ENCODE measurements at regions not wholly inside any gene's neighbourhood (a gene's known extent, or its start where the extent isn't known, plus 50 kb on each side); places are given as distances from the start of the nearest gene placed in this dataset.

- no peak overlapping the region for H2AFZ ChIP-seq (ENCODE audit: low read depth, low read length, poor library complexity, severe bottlenecking)
Observed at GRCh38 chr5:107103522-107103921, 567.2 kb downstream of the EFNA5 start.

More at GRCh38 chr5:107103522-107103921, 567.2 kb downstream of the EFNA5 start:
- no peak overlapping the region for H3K4me2 ChIP-seq (ENCODE audit: low read length)
- ChIA-PET POLR2A (no interaction called here), RAD21 (ENCODE audit: low non-redundant PET in 1 of 2, low total read pairs in 2 of 2, uncharacterized antibody in 2 of 2, unreplicated experiment in 2 of 2) (no interaction called here), CTCF (no interaction called here)
- no peaks in the 10 kb centered on the region for H3K4me1 ChIP-seq (ENCODE audit: control insufficient read depth in 1 of 2, insufficient read depth in 2 of 2, low read length in 2 of 2)
- no peaks in the 10 kb centered on the region for H3K27me3 ChIP-seq (ENCODE audit: insufficient read depth, low read length)
- no peak overlapping the region for H3K27ac ChIP-seq (ENCODE audit: low read depth, low read length)
- H3K9me2 ChIP-seq (ENCODE audit: insufficient read depth): no peaks in the 10 kb centered on the region
- intact Hi-C loops (cut with micrococcal nuclease): no loop called here
- no peak overlapping the region for H3K9ac ChIP-seq (ENCODE audit: low read length)
- H4K20me1 ChIP-seq (ENCODE audit: insufficient read depth): no peaks in the 10 kb centered on the region
- no peak overlapping the region for H3K4me3 ChIP-seq (replicated peaks in 1 of 2; ENCODE audit: low read depth in 1 of 2, low read length in 2 of 2)
- ATAC-seq (no peak), DNase-seq (ENCODE audit: low read depth, low spot score) (no peak)
- H3K36me3 ChIP-seq (ENCODE audit: control insufficient read depth in 1 of 2, insufficient read depth in 2 of 2, low read length in 2 of 2): no peaks in the 10 kb centered on the region
- no peaks in the 10 kb centered on the region for H3K79me2 ChIP-seq (ENCODE audit: insufficient read depth, low read length)
- no peaks in the 10 kb centered on the region for H3K9me3 ChIP-seq (ENCODE audit: control insufficient read depth in 1 of 2, insufficient read depth in 1 of 2, low read depth in 1 of 2, low read length in 2 of 2)
- TF ChIP-seq EZH2phosphoT487 (IDR thresholded peaks at IDR 0.05; ENCODE audit: borderline replicate concordance) (no peak), JUND (IDR thresholded peaks at IDR 0.05) (no peak), SRF (IDR thresholded peaks at IDR 0.05; ENCODE audit: low read depth) (no peak), ZFX (IDR thresholded peaks at IDR 0.05) (no peak), ZNF274 (IDR thresholded peaks at IDR 0.05; ENCODE audit: low read depth, low read length) (no peak), FOSL1 (IDR thresholded peaks at IDR 0.05; ENCODE audit: low read depth) (no peak), TCF7L2 (IDR thresholded peaks at IDR 0.05; ENCODE audit: borderline replicate concordance, extremely low read depth, insufficient read depth, insufficient read length) (no peak), EGR1 (IDR thresholded peaks at IDR 0.05; ENCODE audit: low read depth) (no peak), RAD21 (IDR thresholded peaks at IDR 0.05; ENCODE audit: low read depth) (no peak), REST (IDR thresholded peaks at IDR 0.05; ENCODE audit: low read depth) (no peak), ELF1 (IDR thresholded peaks at IDR 0.05; ENCODE audit: borderline replicate concordance, low read depth) (no peak), POLR2A (IDR thresholded peaks at IDR 0.05; ENCODE audit: borderline replicate concordance, extremely low read depth, insufficient read depth, insufficient read length) (no peak), CEBPB (IDR thresholded peaks at IDR 0.05; ENCODE audit: low read depth) (no peak), ATF3 (IDR thresholded peaks at IDR 0.05) (no peak), CBX3 (IDR thresholded peaks at IDR 0.05; ENCODE audit: low read depth) (no peak), CTCF (IDR thresholded peaks at IDR 0.05 in 2 of 3, conservative IDR thresholded peaks at IDR 0.05 in 1 of 3; ENCODE audit: borderline replicate concordance in 1 of 3, insufficient read depth in 1 of 3, low read depth in 2 of 3, low read length in 2 of 3) (no peak), MAX (IDR thresholded peaks at IDR 0.05) (no peak), YY1 (IDR thresholded peaks at IDR 0.05; ENCODE audit: extremely low read depth, insufficient replicate concordance, low read depth, low read length) (no peak), POLR2AphosphoS5 (IDR thresholded peaks at IDR 0.05; ENCODE audit: low read depth, low read length) (no peak), EZH2 (IDR thresholded peaks at IDR 0.05) (no peak)
- BruUV-seq (replicated peaks): no TSS peak

Measured in HCT116 (cell line).